ENCODE measurements at regions not wholly inside any gene's neighbourhood (a gene's known extent, or its start where the extent isn't known, plus 50 kb on each side); places are given as distances from the start of the nearest gene placed in this dataset.

- in situ Hi-C loops (cut with HindIII; ENCODE audit: extremely low pct_ligation_motif_present, low pct_unique_long_range_greater_than_20kb): no loop called here
These were observed 1194.6 kb downstream of the ADGRL3 start for GRCh38 chr4:62394766-62395165.

More at GRCh38 chr4:62394766-62395165, 1194.6 kb downstream of the ADGRL3 start:
- POLR2A ChIA-PET: no interaction called here
- Histone ChIP-seq H3K4me2 (ENCODE audit: low read depth, low read length) (no peak overlapping the region), H3K27me3 (ENCODE audit: control insufficient read depth in 1 of 2, insufficient read depth in 2 of 2, low read length in 2 of 2) (no peaks in the 10 kb centered on the region), H3K36me3 (replicated peaks in 1 of 2; ENCODE audit: control insufficient read depth in 1 of 2, insufficient read depth in 2 of 2, low read length in 2 of 2) (no peaks in the 10 kb centered on the region), H4K20me1 (ENCODE audit: insufficient read depth, low read length) (no peaks in the 10 kb centered on the region), H3K9ac (ENCODE audit: insufficient read depth, low read depth, low read length) (no peak overlapping the region), H2AFZ (ENCODE audit: low read length) (no peak overlapping the region), H3K27ac (ENCODE audit: extremely low read length, insufficient read depth, low read length) (no peak overlapping the region), H3K79me2 (ENCODE audit: insufficient read depth, low read length) (no peaks in the 10 kb centered on the region), H3K4me3 (replicated peaks in 1 of 3; ENCODE audit: insufficient read depth in 1 of 3, low read depth in 2 of 3, low read length in 3 of 3) (no peak overlapping the region), H3K4me1 (ENCODE audit: insufficient read depth, low read length) (no peaks in the 10 kb centered on the region), H3K9me3 (ENCODE audit: low read length) (no peaks in the 10 kb centered on the region)
- FAIRE-seq (no peak), ATAC-seq (no peak), DNase-seq (ENCODE audit: low spot score) (no peak)
- intact Hi-C loops (cut with micrococcal nuclease; ENCODE audit: unreplicated experiment): no loop called here
- CTCF ChIA-PET (ENCODE audit: low intra/inter-chr PET ratio, low total read pairs): no interaction called here
- WGBS (ENCODE audit: low lambda C conversion rate): 0% methylated on average over 1 of the region's 1 CpG
- BruUV-seq (replicated peaks): no TSS peak
- TF ChIP-seq MIER2 (CRISPR knock-in tag; IDR thresholded peaks at IDR 0.05) (no peak), ZNF703 (CRISPR knock-in tag; IDR thresholded peaks at IDR 0.05; ENCODE audit: borderline replicate concordance) (no peak), ZNF451 (CRISPR knock-in tag; IDR thresholded peaks at IDR 0.05) (no peak), RXRB (CRISPR knock-in tag; IDR thresholded peaks at IDR 0.05; ENCODE audit: borderline replicate concordance) (no peak), PCBP1 (IDR thresholded peaks at IDR 0.05; ENCODE audit: borderline replicate concordance, low read depth, low read length) (no peak), ZBTB38 (CRISPR knock-in tag; IDR thresholded peaks at IDR 0.05) (no peak), ZBED4 (CRISPR knock-in tag; IDR thresholded peaks at IDR 0.05; ENCODE audit: borderline replicate concordance) (no peak), ZNF160 (CRISPR knock-in tag; IDR thresholded peaks at IDR 0.05) (no peak), ZNF383 (CRISPR knock-in tag; IDR thresholded peaks at IDR 0.05; ENCODE audit: borderline replicate concordance) (no peak), ZNF576 (CRISPR knock-in tag; IDR thresholded peaks at IDR 0.05) (no peak), GATAD1 (CRISPR knock-in tag; IDR thresholded peaks at IDR 0.05) (no peak), TCF12 (IDR thresholded peaks at IDR 0.05) (no peak), TCF12 (CRISPR knock-in tag; IDR thresholded peaks at IDR 0.05) (no peak), PHB2 (IDR thresholded peaks at IDR 0.05; ENCODE audit: partially characterized antibody) (no peak), ETV6 (CRISPR knock-in tag; conservative IDR thresholded peaks at IDR 0.05) (no peak), ATAD3A (CRISPR knock-in tag; IDR thresholded peaks at IDR 0.05) (no peak), ZNF713 (CRISPR knock-in tag; IDR thresholded peaks at IDR 0.05) (no peak)

Data from HepG2 (cell line).